ENCODE measurements at regions not wholly inside any gene's neighbourhood (a gene's known extent, or its start where the extent isn't known, plus 50 kb on each side); places are given as distances from the start of the nearest gene placed in this dataset.

GRCh38 chr13:48181482-48182145 lies 51.4 kb upstream of the ITM2B start:
- DNase-seq: no peak

- DNase-seq: no peak
Observed at GRCh38 chr13:48178126-48178525, 54.9 kb upstream of the ITM2B start.

- DNase-seq: no peak
Observed at GRCh38 chr13:48176781-48177180, 56.2 kb upstream of the ITM2B start.

GRCh38 chr13:48175185-48175584 lies 57.8 kb upstream of the ITM2B start:
- DNase-seq: no peak

GRCh38 chr13:48167866-48168265 lies 65.1 kb upstream of the ITM2B start:
- DNase-seq: no peak

GRCh38 chr13:48165727-48166126 lies 67.3 kb upstream of the ITM2B start:
- no peak for DNase-seq

GRCh38 chr13:48165063-48165462 lies 67.9 kb upstream of the ITM2B start:
- no peak for DNase-seq

- no peak for DNase-seq
Observed at GRCh38 chr13:48163061-48163460, 68.2 kb upstream of the MED4 start.

- no peak for DNase-seq
Observed at GRCh38 chr13:48162217-48162616, 67.3 kb upstream of the MED4 start.

- DNase-seq: no peak
Observed at GRCh38 chr13:48161530-48162179, 66.8 kb upstream of the MED4 start.

- DNase-seq: no peak
Observed at GRCh38 chr13:48160606-48161278, 65.8 kb upstream of the MED4 start.

GRCh38 chr13:48159826-48160225 lies 64.9 kb upstream of the MED4 start:
- no peak for DNase-seq

GRCh38 chr13:48159401-48159800 lies 64.5 kb upstream of the MED4 start:
- DNase-seq: peak; percentile 27

GRCh38 chr13:48158915-48159314 lies 64.0 kb upstream of the MED4 start:
- no peak for DNase-seq

- no peak for DNase-seq
Observed at GRCh38 chr13:48158290-48158689, 63.4 kb upstream of the MED4 start.

GRCh38 chr13:48156466-48156865 lies 61.6 kb upstream of the MED4 start:
- DNase-seq: peak; percentile 81

GRCh38 chr13:48155848-48156247 lies 60.9 kb upstream of the MED4 start:
- DNase-seq: no peak

GRCh38 chr13:48154671-48155070 lies 59.8 kb upstream of the MED4 start:
- no peak for DNase-seq

- DNase-seq: no peak
Observed at GRCh38 chr13:48153186-48153585, 58.3 kb upstream of the MED4 start.

- DNase-seq: no peak
Observed at GRCh38 chr13:48151363-48152161, 56.7 kb upstream of the MED4 start.

- DNase-seq: no peak
Observed at GRCh38 chr13:48148454-48148853, 53.5 kb upstream of the MED4 start.

- DNase-seq: no peak
Observed at GRCh38 chr13:48146636-48147035, 51.7 kb upstream of the MED4 start.

GRCh38 chr13:48146122-48146521 lies 51.2 kb upstream of the MED4 start:
- no peak for DNase-seq

All from activated CD4-positive, alpha-beta T cell treated with anti-CD3 and anti-CD28 coated beads for 48 hours (primary cell).